ENCODE measurements at regions not wholly inside any gene's neighbourhood (a gene's known extent, or its start where the extent isn't known, plus 50 kb on each side); places are given as distances from the start of the nearest gene placed in this dataset.

GRCh38 chr1:58874757-58875755, 91.2 kb upstream of the JUN start:
- no peak for TF ChIP-seq CTCF (conservative IDR thresholded peaks at IDR 0.05; ENCODE audit: low read length)
- no peak overlapping the region for H3K4me3 ChIP-seq (ENCODE audit: low read length)
- DNase-seq (ENCODE audit: low read depth): peak; percentile 91

- H3K4me3 ChIP-seq (ENCODE audit: low read length): no peak overlapping the region
- peak; percentile 64 for DNase-seq (ENCODE audit: low read depth)
- no peak for TF ChIP-seq CTCF (conservative IDR thresholded peaks at IDR 0.05; ENCODE audit: low read length)
These were observed 95.6 kb upstream of the JUN start for GRCh38 chr1:58879464-58879863.

GRCh38 chr1:58880592-58880991, 96.7 kb upstream of the JUN start:
- H3K4me3 ChIP-seq (ENCODE audit: low read length): no peak overlapping the region
- no peak for TF ChIP-seq CTCF (conservative IDR thresholded peaks at IDR 0.05; ENCODE audit: low read length)

GRCh38 chr1:58881471-58881994, 97.7 kb upstream of the JUN start:
- DNase-seq (ENCODE audit: low read depth): peak; percentile 66
- H3K4me3 ChIP-seq (ENCODE audit: low read length): no peak overlapping the region
- TF ChIP-seq CTCF (conservative IDR thresholded peaks at IDR 0.05; ENCODE audit: low read length): no peak

More at GRCh38 chr1:58880592-58880991, 96.7 kb upstream of the JUN start:
- DNase-seq (ENCODE audit: low read depth): no peak

- DNase-seq (ENCODE audit: low read depth): no peak
- TF ChIP-seq CTCF (conservative IDR thresholded peaks at IDR 0.05; ENCODE audit: low read length): no peak
These were observed 98.6 kb upstream of the JUN start for GRCh38 chr1:58882322-58882948.

GRCh38 chr1:58883037-58883887, 99.4 kb upstream of the JUN start:
- DNase-seq (ENCODE audit: low read depth): peak; percentile 98
- no peak; the same call in 1 of the 2 replicates for TF ChIP-seq CTCF (conservative IDR thresholded peaks at IDR 0.05; ENCODE audit: low read length)

More at GRCh38 chr1:58882322-58882948, 98.6 kb upstream of the JUN start:
- H3K4me3 ChIP-seq (ENCODE audit: low read length): no peak overlapping the region

More at GRCh38 chr1:58883037-58883887, 99.4 kb upstream of the JUN start:
- H3K4me3 ChIP-seq (ENCODE audit: low read length): no peak overlapping the region

Measured in AG10803 (cell line).